Suppressor macrophage treated with lipopolysaccharide for 1 hour (primary cell): ENCODE measurements at regions not wholly inside any gene's neighbourhood (a gene's known extent, or its start where the extent isn't known, plus 50 kb on each side); places are given as distances from the start of the nearest gene placed in this dataset.

Experiments used
- DNase-seq, 3 donors: peaks; one replicate each; pipeline ENCODE4 v3.0.0-alpha.2; 2020 to 2022

DNA sequence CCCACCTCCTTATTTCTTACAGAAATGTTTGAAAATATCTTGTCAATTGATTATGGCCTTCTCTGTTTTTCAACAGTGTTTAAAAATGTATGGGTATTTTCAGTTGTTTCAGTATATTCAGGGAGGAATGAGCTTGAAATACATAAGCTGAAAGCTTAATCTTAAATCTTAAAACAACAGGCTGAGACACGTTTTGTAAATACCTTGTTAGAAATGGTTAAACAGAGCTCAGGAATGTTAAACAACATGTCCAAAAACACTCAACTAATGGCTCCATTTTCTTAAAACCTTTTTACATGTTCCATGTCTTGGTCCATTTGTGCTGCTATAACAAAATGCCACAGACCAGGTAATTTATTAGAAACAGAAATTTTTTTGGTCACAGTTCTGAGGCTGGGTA lies 953.8 kb upstream of the ADGRL2 start:
- no peak for DNase-seq

DNA sequence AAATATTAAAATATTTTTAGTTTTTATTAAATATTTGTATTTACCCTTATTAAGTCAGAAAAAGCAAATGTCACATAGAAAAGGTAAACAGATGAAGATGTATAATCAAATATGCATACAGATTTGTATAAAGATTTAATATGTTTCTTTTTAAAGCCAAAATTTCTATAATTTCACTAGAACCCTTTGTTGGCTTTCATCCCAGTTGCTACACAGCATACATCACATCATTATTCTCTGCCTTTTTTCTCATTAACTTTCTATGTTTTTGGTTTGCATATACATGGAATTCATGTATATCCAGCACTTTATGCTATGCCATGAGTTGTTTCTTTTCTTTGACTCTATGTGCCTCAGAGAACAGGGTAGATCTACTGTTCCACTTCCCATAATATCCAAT lies 957.9 kb upstream of the ADGRL2 start:
- DNase-seq, result no peak

DNA sequence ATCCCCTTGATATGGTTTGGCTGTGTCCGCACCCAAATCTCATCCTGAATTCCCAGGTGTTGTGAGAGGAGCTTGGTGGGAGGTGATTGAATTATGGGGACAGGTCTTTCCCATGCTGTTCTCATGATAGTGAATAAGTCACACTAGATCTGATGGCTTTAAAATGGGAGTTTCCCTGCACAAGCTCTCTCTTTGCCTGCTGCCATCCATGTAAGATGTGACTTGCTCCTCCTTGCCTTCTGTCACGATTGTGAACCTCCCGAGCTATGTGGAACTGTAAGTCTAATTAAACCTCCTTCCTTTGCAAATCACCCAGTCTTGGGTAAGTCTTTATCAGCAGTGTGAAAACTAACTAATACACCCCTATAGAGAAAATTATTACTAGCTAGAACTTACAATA lies 959.5 kb upstream of the ADGRL2 start:
- no peak for DNase-seq

DNA sequence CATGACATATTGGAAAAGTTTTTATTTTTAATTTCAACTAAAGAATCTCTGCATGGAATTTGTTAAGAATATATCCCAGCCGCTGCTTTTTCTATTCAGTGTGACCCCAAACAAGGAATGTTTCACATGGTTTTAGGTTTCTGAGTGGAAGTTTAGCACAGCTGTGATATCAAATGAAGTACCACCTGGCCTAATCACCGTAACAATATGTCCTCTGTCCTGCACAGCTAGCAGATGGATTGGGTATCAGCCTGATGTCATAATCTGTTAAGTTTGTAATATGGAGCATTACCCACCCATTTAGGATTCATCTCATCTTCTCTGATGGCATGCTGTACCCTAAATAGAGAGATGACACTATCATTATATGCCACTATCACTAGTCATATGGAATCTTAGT lies 963.7 kb upstream of the ADGRL2 start:
- DNase-seq, result no peak

DNA sequence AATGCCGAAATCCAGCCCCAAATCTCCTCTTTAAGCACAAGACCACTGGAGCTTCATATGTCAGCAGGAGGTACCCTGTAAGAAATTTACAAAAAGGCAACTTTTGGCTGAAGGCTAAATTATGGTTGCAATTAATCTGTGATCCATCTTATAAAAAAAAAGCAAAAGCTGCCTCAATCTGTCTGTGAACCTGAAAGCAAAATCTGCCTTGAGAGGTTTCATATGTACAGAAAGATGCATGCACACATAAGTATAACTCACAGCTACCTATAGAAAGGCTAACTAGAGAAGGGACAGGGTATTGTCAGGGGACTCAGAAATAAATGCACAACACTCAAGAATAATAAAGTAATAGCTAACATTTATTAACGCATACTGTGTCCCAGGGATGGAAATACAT lies 964.2 kb upstream of the ADGRL2 start:
- DNase-seq, result no peak

DNA sequence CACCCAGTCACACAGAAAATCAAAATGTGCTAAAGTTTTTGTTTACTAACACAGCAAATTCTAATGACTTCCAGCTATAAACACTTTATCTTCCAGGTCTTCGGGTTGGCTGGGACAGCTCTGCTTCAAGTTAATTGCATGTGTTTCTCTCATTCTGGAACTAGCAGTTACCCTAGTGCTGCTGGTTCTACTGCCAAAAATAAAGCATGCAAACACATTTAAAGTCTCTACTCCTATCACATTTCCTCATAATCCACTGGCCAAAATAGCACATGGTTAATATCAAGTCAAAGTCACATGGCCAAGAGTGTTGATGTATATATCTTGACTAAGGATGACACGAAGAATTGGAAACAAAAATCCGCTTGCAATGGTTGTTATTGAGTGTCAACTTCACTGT lies 973.1 kb upstream of the ADGRL2 start:
- DNase-seq, result no peak

DNA sequence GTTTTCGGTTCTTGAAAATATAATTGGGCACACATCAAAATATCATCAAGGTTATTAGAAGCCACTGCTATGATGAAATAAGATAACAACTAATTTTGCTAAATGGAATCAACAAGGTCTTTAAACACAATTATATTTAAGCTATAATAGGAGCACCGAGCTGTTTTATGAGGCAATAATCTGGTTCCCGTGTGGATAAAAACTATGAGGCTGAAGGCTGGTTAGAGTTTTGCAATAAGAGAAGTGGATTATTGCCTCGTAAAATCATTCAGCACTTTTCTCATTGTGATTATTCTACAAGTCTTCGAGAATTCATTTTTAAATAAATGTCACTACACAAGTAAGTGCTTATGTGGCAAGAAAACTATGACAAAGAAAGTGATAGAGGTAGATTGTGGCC lies 975.7 kb upstream of the ADGRL2 start:
- DNase-seq, result no peak

DNA sequence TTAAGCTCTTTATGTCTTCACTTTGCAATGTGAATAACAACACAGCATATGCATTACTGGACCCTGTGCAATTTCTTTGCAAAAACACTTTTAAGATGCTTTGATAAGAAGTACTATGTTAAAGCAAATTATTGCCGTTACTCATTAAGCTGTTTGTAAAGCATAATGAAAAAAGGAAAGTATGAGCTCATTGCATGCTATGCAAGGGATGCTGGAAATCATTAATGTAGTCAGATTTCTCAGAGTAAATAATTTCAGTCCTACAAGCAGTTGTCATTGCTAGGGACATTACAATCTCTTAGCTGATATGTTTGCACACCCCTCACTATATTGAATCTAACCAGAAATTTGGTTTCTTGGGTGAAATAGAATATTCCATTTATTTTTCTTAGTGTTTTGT lies 982.5 kb upstream of the ADGRL2 start:
- DNase-seq, result no peak

DNA sequence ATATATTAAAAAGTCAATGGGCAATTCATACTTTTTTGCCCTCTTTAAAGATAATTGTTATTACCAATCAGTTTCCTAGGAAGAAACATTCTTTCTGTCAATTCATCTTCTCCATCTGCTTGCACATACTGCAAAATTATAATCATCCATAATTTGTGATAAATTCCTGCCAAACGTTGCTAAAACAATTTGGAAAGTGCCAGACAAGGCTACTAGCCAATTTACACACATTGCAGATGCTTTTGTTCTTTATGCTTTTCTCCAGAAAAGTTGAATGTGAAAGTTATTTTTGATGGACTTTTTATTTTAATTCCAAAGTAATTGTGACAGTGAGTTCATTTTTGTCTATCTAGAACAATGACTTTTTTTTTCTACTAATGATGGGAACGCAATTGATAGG lies 992.8 kb upstream of the ADGRL2 start:
- no peak for DNase-seq

DNA sequence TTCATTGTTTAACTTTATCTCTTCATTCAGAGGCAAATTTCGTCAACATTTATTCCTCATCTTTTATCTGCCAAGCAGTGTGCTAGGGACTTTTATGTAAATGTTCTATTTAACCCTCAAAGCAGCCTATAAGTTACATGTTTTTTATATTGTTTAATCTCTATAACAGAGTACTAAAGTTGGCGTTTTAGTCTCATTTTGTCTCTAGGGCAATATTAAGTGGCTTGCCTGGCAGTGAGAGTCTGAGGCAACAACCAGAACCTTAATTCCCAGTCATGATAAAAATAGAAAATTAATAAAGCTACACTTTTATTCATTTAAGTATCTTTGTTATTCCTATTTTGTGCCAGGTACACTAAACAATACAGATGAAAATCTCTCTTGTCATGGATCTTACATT lies 994.3 kb upstream of the ADGRL2 start:
- DNase-seq, result no peak

DNA sequence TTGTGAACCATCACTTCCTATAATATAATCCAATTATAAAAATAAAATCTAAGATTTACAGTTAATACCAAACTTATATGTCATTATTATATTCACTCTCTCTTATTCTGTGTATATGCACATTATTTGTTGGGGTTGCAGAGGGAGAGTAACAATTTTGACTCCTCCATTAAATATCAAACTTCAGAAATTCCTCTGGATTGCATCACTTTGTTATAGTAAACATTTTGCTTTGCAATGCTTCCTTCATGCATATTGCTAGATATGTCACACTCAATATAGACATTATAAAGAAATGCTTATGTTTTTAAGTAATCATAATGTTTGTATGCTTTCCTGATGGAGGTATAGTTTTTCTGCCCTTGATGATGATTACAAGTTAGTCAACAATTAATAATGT lies 999.0 kb upstream of the ADGRL2 start:
- no peak for DNase-seq

DNA sequence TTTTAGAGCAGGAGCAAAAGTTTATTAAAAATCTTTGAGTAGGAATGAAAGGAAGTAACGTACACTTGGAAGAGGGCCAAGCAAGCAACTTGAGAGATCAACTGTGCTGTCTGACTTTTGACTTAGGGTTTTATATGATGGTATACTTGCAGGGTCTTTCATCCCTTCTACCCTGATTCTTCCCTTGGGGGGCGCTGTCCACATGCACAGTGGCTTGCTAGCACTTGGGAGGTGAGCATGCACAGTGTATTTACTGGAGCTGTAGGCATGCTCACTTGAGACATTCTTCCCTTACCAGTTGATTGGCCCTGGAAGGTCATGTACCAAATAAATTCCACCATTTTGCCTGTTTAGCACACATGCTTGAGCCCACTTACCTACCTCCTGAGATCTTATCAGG lies 1001.3 kb upstream of the ADGRL2 start:
- DNase-seq, result no peak

DNA sequence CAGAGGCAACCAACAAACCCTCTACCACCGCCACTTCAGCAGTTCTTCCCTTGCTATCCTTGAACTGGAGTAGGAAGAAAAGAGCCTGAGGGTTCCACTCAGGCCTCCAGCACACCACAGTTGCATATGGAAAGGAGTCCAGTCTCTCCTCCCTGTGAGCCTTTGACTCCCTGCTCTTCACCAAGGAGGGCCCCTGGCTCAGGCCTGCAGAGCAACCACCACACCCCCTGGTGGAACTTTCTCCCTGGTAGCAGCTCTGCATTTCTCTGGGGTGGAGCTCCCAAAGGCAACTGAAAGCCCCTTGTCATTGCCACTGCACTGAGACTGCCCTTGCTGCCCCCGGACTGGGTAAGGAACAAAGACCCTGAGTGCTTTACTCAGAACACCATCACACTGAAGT lies 1021.5 kb upstream of the ADGRL2 start:
- DNase-seq, result no peak

DNA sequence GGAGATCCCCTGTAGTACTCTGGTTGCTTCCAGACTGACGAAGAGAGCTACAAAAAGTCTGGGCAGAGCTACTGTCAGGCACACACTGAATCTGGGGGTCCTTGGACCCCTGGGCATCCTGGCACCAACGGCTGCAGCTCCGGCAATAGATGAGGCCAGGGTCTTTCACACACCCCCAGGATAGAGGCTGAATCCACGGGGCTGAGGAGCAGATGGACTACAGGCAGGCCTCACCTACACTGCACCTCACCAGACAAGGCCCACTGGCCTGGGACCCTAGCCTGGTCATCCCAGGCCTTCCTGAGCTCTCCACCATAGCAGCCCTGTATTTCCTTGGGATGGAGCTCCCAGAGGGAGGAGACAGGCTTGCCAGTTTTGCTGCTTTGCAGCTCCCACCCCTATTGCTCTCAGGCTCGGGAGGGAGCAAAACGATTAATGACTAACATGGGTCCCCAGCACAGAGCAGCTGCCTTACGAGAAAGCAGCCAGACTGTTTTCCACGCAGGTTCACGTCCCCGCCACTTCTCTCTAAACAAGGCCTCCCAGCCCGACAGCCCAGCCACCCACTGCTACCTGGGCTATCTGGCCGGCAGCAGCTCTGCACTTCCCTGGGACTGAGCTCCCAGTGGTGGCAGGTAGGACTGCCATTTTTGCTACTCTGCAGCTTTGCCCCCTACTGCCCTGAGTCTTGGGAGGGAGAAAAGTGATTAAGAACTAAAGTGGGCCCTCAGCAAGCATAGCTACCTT lies 1022.5 kb upstream of the ADGRL2 start:
- no peak for DNase-seq

DNA sequence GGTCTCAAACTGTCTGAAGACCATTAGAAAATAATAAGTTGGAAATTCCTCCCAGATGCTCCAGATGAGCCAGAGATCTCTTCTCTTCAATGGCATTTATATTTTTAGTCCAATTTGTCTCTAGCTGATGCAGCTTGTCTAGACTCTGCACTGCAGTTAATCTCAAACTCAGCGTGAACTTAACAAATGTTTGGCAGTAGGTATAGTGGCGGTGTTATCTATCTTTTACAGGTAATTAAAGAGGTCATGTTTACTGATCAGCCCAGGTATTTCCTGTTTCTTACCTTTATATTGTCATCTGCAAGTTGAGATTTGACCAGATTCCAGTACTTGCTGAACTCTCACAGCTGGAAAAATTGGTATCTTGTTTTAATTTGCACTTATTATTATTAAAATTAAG lies 1024.5 kb upstream of the ADGRL2 start:
- no peak for DNase-seq

DNA sequence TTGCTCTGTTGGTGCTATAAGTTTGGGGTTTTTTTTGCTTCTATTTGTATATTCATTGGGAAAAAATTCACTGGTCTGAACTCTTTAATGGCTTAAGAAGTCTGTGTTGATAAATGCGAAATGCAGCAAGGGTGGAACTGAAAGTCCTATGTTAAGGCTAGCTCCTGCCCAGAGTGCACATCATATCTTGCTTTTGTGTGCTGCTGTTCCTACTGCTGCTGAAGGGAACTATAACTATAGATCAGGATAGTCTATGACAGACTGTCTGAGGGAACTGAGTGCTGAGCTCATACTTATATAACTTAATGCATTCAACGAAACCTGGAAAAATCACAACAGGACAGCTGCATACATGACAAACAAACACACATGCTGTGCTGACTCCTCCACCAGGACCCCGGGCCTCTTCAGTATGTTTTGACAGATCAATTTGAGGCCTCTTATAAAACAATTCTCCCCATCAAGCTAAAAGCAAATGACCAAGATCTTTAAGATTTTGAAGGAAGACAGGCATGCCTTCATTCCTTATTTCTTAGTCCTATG lies 1031.5 kb upstream of the ADGRL2 start:
- DNase-seq, result no peak

DNA sequence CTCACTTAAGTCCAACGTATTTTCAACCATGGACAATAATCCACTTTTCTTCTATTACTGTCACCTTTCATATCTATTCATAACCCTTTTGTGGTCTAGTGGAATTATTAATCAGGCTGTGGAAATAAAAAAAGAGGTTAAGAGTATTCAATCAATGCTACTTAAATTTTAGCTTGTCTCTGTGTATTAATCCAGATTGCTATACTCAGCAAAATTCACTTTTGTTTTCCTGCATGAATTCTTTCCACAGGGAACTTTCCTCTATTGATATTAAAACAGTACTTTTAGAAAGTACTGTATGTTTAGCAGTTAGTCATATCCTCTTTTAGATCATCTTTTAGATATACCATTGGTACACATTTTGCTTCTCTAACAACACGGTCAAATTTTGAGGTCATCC lies 1033.0 kb upstream of the ADGRL2 start:
- no peak for DNase-seq

DNA sequence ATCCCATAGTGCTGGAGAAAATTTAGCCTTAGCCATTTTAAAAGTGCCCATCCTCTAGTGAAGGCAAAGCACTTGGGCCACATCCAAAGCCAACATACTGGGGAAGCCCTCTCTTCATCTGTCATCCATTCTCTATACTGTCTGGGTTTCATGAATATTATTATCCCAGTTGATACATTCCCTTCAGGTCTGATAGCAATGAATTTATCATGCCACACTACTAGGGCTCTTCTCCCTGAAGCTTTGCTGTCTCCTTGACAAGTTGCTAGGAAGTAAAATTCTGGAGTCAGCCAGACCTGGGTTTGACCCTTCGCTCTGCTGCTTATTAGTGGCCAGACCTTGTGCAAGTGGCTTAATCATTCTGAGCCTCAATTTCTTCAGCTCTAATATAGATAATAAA lies 1041.4 kb upstream of the ADGRL2 start:
- DNase-seq, result no peak

DNA sequence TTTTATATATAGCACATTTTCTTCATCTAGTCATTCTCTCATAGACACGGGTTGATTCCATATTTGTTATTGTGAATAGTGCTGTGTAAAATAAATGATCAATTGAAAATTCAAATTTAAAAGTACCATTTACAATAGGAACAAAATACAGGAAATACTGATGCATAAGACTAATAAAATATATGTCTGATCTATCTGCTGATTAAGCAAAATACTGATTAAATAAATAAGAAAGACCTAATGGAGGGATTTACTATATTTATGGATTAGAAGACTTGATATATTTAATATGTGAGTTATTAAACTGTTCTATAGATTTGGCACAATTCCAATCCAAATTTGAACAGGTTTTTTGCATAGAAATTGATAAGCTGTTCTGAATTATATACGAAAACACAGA lies 1044.8 kb upstream of the ADGRL2 start:
- no peak for DNase-seq

DNA sequence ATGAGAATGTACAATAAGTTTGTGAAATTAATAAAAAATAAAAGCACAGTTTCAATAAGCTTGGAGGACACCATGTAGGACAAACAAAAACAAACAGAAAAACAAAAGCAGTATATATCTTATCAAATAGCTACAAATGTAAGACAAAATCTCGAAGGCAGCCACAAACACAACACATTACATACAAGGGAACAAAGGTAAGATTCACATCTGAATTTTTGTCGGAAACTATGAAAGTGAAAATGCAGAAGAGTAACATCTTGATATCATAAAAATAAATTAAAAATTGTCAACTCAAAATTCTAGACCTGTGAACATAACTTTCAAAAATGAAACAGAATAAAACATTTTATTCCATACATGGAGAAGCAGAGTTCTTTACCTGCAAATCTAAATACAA lies 1049.5 kb upstream of the ADGRL2 start:
- no peak for DNase-seq

DNA sequence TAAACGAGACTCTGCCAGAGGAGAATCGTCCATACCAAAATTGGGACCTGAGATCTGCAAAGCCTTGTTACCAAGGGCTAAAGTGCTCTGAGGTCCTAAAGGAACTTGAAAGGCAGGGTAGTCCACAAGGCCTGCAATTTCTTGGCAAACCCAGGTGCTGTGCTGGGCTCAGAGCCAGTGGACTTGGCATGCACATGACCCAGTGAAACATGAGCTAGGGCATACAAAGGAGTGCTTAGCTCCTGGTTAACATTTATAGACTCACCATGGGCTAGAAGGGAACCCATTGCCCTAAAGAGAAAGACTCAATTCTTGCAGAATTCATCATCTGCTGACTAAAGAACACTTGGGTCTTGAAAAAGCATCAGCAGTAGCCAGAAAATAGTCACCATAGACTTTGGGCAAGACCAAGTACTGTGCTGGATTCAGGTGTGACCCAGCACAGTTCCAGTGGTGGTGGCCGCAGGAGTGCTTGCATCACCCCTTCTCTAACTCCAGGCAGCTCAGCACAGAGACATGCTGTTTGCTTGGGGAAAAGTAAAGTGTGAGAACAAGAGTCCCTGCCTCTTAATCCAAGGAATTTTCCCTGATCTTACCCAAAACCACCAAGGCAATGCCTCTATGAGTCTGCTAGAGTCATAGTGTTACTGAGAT lies 1069.4 kb upstream of the ADGRL2 start:
- no peak for DNase-seq

DNA sequence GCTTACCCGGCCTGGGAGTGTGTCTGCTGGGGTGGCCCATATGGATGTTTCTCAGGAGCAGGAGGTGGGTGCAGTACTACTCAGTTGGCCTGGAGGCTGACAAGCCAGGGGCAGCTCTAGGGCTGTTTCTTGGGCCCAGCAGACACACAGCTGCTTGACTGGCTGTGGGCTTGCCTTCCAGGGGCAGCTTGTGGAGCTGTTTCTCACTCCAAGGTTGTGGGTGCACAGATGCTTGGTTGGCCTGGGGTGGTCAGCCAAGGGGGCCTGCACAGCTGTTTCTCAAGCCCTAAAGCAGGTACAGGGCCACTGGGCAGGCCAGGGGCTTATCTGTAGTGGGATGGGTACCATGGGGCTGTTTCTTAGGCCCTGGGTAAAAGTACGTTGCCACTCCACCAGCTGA lies 1078.1 kb upstream of the ADGRL2 start:
- DNase-seq, result no peak

DNA sequence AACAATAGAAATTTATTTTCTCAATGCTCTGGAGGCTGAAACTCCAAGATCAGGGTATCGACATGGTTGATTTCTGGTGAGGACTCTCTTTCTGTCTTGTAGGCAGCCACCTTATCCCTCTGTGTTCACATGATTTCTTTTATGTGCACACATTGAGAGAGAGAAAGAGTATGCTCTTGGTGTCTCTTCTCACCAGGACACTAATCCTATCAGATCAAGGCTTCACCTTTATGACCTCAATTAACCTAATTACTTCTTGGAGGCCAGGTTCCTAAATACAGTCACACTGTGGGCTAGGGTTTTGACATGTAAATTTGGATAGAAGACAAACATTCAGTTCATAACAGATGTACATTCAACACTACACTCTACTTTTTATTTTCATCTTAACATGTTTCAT lies 1094.2 kb upstream of the ADGRL2 start:
- no peak for DNase-seq

DNA sequence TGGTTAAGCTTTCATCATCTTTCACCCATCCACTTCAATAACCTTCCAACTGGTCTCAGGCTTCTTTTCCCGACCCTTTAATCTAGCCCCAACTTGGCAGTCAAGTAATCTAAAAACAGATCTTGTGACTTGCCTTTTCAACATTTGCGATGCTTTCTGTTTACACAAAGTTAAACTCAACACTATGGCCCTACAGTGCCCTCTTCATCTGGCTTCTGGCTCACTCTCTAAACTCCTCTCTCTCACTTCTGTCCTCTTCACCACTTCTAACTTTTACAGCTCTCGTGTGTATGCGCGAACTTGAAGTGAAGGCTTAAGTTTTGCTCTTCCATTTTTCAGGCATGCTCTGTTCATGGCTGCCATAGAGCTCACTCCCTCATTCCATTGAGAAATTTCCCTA lies 1122.3 kb upstream of the ADGRL2 start:
- DNase-seq, result no peak

DNA sequence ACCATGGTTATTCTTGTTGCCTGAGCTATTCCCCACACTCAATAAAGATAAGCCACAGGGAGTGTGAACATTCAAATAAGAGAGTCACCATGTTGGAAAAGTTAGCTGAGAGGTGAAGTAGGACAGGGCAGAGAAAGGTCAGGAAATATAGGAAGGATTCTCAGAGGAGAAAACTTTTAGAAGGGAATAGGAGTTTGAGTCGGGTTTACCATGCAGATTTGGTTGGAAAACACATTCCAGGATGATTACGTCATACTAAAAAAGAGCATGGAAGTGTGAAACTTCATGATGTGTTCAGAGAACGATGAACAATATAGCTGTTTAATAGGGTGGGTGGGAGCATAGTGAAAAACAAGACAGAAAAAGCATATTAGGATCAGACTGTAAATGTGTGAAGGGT lies 1125.3 kb upstream of the ADGRL2 start:
- no peak for DNase-seq
